Posterior vena cava (tissue), 2 donors: ENCODE measurements at regions not wholly inside any gene's neighbourhood (a gene's known extent, or its start where the extent isn't known, plus 50 kb on each side); places are given as distances from the start of the nearest gene placed in this dataset.
"Not testable (repeated sequence)": the region's sequence is repeated elsewhere in the genome, so short reads cannot be mapped to it uniquely, and the experiment has no call there.

ENCODE experiments used
- DNase-seq: peaks from one replicate; pipeline ENCODE4 v3.0.0-alpha.2; 2020; ENCODE audit warnings: low spot score
- intact Hi-C, 2 donors: fragments of 100-400 bp; cut with DNase I; formaldehyde crosslinking; loops; one replicate each; pipeline versions ENCODE4 v1.14.1 to v1.14.2; 2022 to 2023
- donor health status: DM: yes; HTN: yes; CAD: no.
- donor health status: DM: yes; HTN: yes; CAD: no.

GRCh38 chr4:162853788-162854187, 312.9 kb downstream of the NAF1 start:
- intact Hi-C loops = no loop called here
- DNase-seq = no peak

DNA sequence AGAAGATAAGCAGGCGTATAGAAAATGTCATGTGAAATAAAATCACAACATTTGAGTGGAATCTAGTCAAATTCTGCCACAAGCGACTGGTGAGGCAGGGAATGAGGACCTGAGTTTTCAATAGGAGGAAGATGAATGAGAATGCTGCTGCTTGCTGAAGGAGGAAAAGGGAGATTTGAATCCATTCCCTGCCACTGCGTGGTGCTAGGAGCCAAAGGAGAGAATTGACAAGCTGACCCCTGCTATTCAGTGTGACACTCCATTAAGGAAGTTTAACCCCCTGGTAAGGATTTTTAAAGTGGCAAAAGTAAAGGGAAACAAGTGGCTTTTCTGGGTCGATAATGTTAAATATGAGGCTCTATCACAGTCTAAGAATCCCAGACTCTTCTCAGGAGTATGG, 314.0 kb downstream of the NAF1 start:
- intact Hi-C loops = no loop called here
- DNase-seq = no peak

GRCh38 chr4:162851241-162851758, 315.4 kb downstream of the NAF1 start:
- DNase-seq, intact Hi-C loops: not testable (repeated sequence)

GRCh38 chr4:162849937-162850336, 316.8 kb downstream of the NAF1 start:
- DNase-seq = no peak
- intact Hi-C loops = no loop called here

GRCh38 chr4:162847945-162848549, 318.6 kb downstream of the NAF1 start:
- intact Hi-C loops = no loop called here
- DNase-seq = no peak

DNA sequence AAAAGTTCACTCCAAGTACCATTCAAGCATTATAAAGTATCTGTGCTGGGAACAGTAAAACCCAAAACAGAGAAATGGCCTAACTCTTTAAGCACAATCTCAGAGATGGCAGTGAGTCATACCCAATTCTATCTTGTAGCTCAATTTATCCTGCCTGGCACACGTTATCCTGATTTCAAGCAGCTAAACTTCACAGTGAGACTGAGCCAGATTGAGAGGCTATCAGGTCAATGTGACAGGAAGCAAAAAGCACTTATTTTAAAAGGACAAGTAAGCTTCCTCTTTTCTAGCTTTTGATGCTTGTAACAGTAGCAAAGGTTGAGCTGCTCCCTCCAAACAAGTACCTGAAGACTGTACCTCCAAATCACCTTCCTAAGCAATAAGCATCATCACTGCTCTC, 324.9 kb downstream of the NAF1 start:
- intact Hi-C loops = no loop called here

GRCh38 chr4:162839814-162840213, 326.9 kb downstream of the NAF1 start:
- intact Hi-C loops = no loop called here
- DNase-seq = no peak

More for the DNA sequence above, 324.9 kb downstream of the NAF1 start:
- DNase-seq = no peak

DNA sequence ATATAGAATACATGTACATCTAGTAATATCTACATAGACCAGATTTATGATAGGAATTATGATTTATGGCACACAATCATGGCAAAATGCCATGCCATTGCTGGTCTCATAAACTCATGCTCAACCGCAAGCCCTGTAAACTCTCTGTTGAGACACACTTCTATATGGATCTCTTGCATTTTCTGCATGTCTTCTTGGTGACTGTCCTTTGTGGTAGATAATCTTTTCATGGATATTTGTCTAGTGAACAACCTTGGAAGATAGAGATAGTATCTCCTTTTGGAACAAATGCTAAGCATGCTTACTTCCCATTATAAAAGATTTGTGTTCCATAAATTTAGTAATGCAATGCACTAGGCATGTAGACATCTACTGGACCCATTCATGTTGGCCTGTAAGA, 328.0 kb downstream of the NAF1 start:
- no peak for DNase-seq
- intact Hi-C loops = no loop called here

GRCh38 chr4:162837679-162838078, 329.0 kb downstream of the NAF1 start:
- intact Hi-C loops = no loop called here
- no peak for DNase-seq

- no peak for DNase-seq
- intact Hi-C loops = no loop called here
Measured at GRCh38 chr4:162837241-162837640, 329.4 kb downstream of the NAF1 start.

- intact Hi-C loops = no loop called here
- DNase-seq = no peak
Measured at GRCh38 chr4:162836773-162837172, 329.9 kb downstream of the NAF1 start.

DNA sequence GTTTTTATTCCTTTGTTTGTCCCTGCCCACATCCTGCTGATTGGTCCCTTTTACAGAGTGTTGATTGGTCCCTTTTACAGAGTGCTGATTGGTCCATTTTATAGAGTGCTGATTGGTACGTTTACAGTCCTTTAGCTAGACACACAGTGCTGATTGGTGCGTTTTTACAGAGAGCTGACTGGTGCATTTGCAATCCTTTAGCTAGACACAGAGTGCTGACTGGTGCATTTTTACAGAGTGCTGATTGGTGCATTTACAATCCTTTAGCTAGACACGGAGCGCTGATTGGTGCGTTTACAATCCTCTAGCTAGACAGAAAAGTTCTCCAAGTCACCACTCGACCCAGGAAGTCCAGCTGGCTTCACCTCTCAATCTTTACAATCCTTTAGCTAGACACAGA, 330.4 kb downstream of the NAF1 start:
- intact Hi-C loops, DNase-seq: not testable (repeated sequence)

GRCh38 chr4:162830899-162831298, 335.8 kb downstream of the NAF1 start:
- intact Hi-C loops = no loop called here
- no peak for DNase-seq

DNA sequence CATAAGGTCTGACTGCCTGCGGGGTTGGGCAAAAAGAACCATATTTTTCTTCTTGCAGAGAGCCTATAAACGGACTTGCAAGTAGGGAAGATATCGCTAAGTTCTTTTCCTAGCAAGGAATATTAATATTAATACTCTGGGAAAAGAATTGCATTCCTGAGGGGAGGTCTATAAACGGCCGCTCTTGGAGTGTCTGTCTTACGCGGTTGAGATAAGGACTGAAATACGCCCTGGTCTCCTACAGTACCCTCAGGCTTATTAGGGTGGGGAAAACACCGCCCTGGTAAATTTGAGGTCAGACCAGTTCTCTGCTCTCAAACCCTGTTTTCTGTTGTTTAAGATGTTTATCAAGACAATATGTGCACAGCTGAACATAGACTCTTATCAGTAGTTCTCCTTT, 349.3 kb downstream of the NAF1 start:
- intact Hi-C loops, DNase-seq: not testable (repeated sequence)

DNA sequence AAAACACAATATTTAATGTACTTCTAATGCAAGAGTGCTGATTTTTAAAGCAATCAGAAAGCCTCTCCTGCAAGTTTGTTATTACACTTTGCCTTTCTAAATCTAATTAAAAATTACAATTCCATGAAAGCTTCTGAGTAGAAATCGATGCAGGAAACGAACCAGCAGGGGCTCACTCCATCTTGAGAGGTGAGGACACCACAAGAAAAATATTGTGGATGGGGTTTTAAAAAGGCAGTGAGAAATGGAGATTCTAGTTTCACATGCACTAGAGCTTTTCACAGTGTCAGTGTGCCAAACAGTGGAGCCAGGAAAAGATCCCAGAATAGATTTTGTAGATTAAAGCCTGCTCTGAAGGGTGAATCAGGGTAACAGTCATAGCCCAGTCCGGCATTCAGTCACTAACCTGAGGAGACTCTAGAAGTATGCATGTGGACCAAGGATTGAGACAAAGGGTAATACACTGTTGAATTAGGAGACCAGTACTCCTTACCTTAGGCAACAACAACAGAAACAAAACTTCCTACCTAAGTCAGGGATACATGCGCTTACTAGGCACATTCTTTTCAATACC, 362.3 kb downstream of the NAF1 start:
- intact Hi-C loops = no loop called here
- no peak for DNase-seq

GRCh38 chr4:162803378-162803777, 363.3 kb downstream of the NAF1 start:
- no peak for DNase-seq
- intact Hi-C loops = no loop called here

DNA sequence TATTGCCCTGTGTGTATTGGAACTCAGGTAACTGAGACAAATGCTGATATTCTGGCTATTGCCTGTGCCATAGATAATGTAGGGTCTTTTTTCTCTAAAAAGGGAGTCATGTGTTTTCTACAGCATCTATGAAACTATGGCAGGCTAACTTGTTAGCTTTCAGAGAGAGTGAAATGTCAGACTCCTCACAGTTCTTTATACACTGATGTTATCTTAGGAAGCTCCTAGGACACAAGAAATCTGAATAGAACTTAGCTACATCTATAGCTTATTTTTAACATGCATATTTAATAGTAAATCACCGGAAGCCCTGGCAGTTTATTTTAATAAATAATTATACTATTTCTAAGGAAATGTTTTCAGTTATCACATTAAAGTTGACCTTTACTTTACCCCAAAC, 369.6 kb downstream of the NAF1 start:
- intact Hi-C loops = no loop called here
- DNase-seq = no peak

- intact Hi-C loops = no loop called here
Measured at GRCh38 chr4:162793571-162793970, 373.1 kb downstream of the NAF1 start.

DNA sequence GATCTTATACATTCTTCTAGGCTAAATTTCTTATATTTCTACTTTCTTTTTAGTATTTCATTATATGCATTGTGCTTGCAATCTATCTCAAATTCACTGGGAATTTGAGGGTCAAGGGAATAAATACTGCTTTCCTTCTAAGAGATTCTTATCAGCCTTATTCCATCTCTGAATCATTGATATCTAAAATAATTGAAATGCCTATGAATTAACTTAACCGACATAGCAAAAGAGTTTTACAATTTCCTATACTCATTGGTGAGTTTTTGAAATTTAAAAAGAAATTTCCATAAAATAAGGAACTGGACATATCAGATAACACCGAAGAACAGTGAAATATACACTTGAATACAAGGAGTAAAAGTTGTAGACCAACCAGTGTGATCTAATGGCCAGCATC, 373.7 kb downstream of the NAF1 start:
- intact Hi-C loops = no loop called here
- no peak for DNase-seq

More at GRCh38 chr4:162793571-162793970, 373.1 kb downstream of the NAF1 start:
- no peak for DNase-seq

- no peak for DNase-seq
- intact Hi-C loops = no loop called here
Measured at GRCh38 chr4:162791226-162791625, 375.5 kb downstream of the NAF1 start.

- intact Hi-C loops = no loop called here
- DNase-seq = no peak
Measured at GRCh38 chr4:162787120-162787519, 379.6 kb downstream of the NAF1 start.
